HUES64 (cell line): ENCODE measurements at regions not wholly inside any gene's neighbourhood (a gene's known extent, or its start where the extent isn't known, plus 50 kb on each side); places are given as distances from the start of the nearest gene placed in this dataset.

ENCODE experiments used
- H3K27ac ChIP-seq: 2 replicates; pipeline ENCODE4 v1.7.0; 2013; ENCODE audit warnings: low read depth, low read length, inconsistent platforms
- H3K27me3 ChIP-seq: 2 replicates; pipeline ENCODE4 v1.6.1; 2013; ENCODE audit warnings: mild to moderate bottlenecking, low read length; ENCODE audit not compliant: insufficient read depth
- H3K36me3 ChIP-seq: 2 replicates; pipeline ENCODE4 v1.6.1; 2013; ENCODE audit warnings: mild to moderate bottlenecking, low read length; ENCODE audit not compliant: insufficient read depth
- H3K4me1 ChIP-seq: 2 replicates; pipeline ENCODE4 v1.6.1; 2013; ENCODE audit warnings: mild to moderate bottlenecking, low read length, moderate library complexity; ENCODE audit not compliant: insufficient read depth
- H3K4me3 ChIP-seq: 2 replicates; pipeline ENCODE4 v1.5.1; 2013; ENCODE audit warnings: mild to moderate bottlenecking, low read length, moderate library complexity
- H3K9ac ChIP-seq: 2 replicates; pipeline ENCODE4 v1.6.1; 2013; ENCODE audit warnings: mild to moderate bottlenecking, low read depth, low read length
- H3K9me3 ChIP-seq: 2 replicates; pipeline ENCODE4 v1.6.1; 2013; ENCODE audit warnings: low read depth, low read length; ENCODE audit not compliant: insufficient read depth
- WGBS: fragments of 150-250, 120-280 bp; methylation state at CpG from one replicate; pipeline ENCODE4 v1.1.7; 2013; ENCODE audit warnings: missing lambda C conversion rate; 5-methylcytosine and 5-hydroxymethylcytosine counted together

DNA sequence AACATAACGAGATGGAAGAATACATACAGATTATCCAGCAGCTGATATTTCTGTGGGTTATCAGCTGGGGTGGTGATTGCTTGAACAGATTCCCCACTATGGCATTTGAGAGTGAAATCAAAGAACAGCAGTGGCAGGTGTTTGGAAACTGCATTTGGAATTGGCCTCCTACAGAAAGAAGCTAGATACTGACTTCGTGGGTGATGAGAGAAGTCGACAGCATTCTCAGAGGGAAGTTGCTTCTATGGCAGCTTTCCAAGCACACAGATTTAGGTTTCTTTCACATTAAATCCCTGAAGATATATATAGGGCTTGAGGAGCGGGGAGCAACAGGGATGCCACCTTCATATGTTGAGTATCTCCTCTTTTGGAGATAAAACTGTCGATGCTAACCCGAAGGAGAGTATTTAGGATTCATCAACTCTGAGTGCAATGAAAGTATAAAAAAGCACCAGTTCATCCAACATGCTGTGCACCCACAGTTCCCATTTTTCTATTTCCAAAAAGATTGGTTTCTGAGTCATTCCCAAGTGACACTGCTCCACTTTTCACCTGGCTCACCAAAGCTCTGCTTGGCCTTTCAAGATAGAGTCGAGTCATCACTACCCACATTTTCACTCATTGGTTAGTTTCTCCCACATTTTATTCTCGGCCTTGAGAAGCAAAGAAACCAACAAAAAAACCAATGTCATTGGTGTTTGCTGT is 579.8 kb upstream of the SUCLG2 start:
- no peak overlapping the region for H3K4me3 ChIP-seq
- WGBS: 90% methylated on average over 8 of the region's 8 CpGs
- no peak overlapping the region for H3K27ac ChIP-seq
- no peaks in the 10 kb centered on the region for H3K9me3 ChIP-seq
- no peaks in the 10 kb centered on the region for H3K4me1 ChIP-seq
- no peak overlapping the region for H3K9ac ChIP-seq
- H3K36me3 ChIP-seq: no peaks in the 10 kb centered on the region
- H3K27me3 ChIP-seq: no peaks in the 10 kb centered on the region

- Histone ChIP-seq H3K27ac (no peak overlapping the region), H3K9ac (no peak overlapping the region), H3K4me3 (no peak overlapping the region), H3K9me3 (no peaks in the 10 kb centered on the region), H3K4me1 (no peaks in the 10 kb centered on the region), H3K36me3 (no peaks in the 10 kb centered on the region), H3K27me3 (no peaks in the 10 kb centered on the region)
- 96% methylated on average over 1 of the region's 1 CpG for WGBS
Observed at GRCh38 chr3:68228856-68229255, 574.4 kb upstream of the SUCLG2 start.

DNA sequence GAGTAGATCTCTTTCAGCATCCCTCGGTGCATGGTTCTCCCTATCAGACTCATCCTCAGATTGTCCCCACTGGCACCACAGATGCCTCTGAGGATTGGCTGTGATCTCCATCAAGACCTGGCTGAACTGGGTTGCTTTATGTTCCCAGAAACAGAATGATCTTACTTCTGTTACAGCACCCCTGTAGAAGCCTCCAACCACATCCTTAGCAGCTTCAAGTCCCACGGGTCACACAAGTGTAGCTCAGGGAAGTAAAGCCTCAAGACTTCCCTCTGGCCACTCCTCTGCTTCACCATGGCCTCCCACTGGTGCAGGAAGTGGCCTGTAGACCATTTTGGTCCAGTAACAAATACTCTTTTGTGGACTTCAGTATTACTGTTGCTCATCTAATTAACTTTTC is 566.4 kb upstream of the SUCLG2 start:
- Histone ChIP-seq H3K4me3 (no peak overlapping the region), H3K27ac (no peak overlapping the region), H3K27me3 (no peaks in the 10 kb centered on the region), H3K9me3 (no peaks in the 10 kb centered on the region), H3K4me1 (no peaks in the 10 kb centered on the region), H3K9ac (no peak overlapping the region), H3K36me3 (no peaks in the 10 kb centered on the region)
- 93% methylated on average over 2 of the region's 2 CpGs for WGBS

DNA sequence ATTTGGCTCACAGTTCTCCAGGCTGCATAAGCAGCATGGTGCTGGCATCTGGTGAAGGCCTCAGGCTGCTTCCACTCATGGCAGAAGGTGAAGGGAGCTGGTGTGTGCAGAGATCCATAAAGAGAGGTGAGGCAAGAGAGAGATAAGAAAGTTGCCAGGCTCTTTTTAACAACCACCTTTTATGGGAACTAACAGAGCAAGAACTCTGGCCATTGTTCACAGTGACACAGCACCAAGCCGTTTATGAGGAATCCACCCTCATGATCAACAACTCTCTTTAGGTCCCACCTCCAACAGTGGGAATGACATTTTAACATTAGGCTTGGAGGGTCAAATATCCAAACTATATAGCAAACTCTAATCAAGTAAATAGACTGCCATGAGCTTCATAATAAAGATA is 557.2 kb upstream of the SUCLG2 start:
- 90% methylated on average over 1 of the region's 1 CpG for WGBS
- no peak overlapping the region for H3K27ac ChIP-seq
- H3K4me1 ChIP-seq: no peaks in the 10 kb centered on the region
- H3K9ac ChIP-seq: no peak overlapping the region
- no peak overlapping the region for H3K4me3 ChIP-seq
- H3K9me3 ChIP-seq: no peaks in the 10 kb centered on the region
- no peaks in the 10 kb centered on the region for H3K36me3 ChIP-seq
- no peaks in the 10 kb centered on the region for H3K27me3 ChIP-seq

DNA sequence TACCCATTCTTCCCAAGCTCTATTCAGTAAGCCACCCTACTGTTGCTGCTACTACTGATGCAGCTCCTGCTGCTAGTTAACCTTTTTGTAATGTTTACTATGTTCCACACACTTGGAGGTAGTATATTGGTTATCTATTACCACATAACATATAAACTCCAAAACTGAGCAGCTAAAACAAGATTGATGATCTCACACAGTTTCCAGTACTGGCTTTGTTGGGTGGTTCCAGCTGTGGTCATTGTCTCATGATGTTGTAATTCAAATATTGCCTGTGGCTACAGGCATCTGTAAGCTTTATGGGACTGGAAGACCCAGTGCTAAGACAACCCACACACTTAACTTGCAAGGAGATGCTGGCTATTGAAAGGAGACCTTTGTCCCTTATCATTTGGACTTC is 556.2 kb upstream of the SUCLG2 start:
- H3K9ac ChIP-seq: no peak overlapping the region
- H3K4me3 ChIP-seq: no peak overlapping the region
- H3K27me3 ChIP-seq: no peaks in the 10 kb centered on the region
- no peak overlapping the region for H3K27ac ChIP-seq
- no peaks in the 10 kb centered on the region for H3K4me1 ChIP-seq
- no peaks in the 10 kb centered on the region for H3K9me3 ChIP-seq
- no peaks in the 10 kb centered on the region for H3K36me3 ChIP-seq

DNA sequence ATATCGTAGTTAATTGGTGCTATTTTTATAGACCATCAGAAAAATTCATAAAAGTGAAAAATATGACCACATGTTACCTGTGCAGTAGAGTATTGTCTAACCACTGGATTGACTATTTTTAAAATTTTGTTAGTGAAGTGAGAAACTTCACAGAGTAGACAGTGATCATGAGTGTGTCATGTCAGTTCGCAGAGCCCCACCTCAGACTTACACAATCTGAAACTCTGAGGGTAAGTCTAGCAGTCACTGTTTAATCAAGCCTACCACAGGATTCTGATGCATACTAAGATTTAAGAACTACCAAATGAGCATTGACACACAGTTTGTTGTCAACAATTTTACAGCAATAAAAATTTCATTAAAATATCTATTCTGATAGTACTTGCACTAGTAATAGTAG is 552.9 kb upstream of the SUCLG2 start:
- Histone ChIP-seq H3K4me3 (no peak overlapping the region), H3K9ac (no peak overlapping the region)
- 100% methylated on average over 1 of the region's 2 CpGs for WGBS

GRCh38 chr3:68206524-68207117 is 552.2 kb upstream of the SUCLG2 start:
- Histone ChIP-seq H3K36me3 (no peaks in the 10 kb centered on the region), H3K4me1 (no peaks in the 10 kb centered on the region), H3K9ac (no peak overlapping the region), H3K27me3 (no peaks in the 10 kb centered on the region), H3K4me3 (no peak overlapping the region), H3K27ac (no peak overlapping the region), H3K9me3 (peaks cover 5% of the 10 kb centered on the region; the same call in 1 of the 2 replicates)
- WGBS: 92% methylated on average over 3 of the region's 3 CpGs

More for the DNA sequence above, 552.9 kb upstream of the SUCLG2 start:
- Histone ChIP-seq H3K4me1 (no peaks in the 10 kb centered on the region), H3K9me3 (peaks cover 5% of the 10 kb centered on the region; the same call in 1 of the 2 replicates), H3K36me3 (no peaks in the 10 kb centered on the region), H3K27ac (no peak overlapping the region), H3K27me3 (no peaks in the 10 kb centered on the region)

- H3K9ac ChIP-seq: no peak overlapping the region
- WGBS: 95% methylated on average over 1 of the region's 1 CpG
- H3K4me1 ChIP-seq: no peaks in the 10 kb centered on the region
- no peaks in the 10 kb centered on the region for H3K27me3 ChIP-seq
- H3K4me3 ChIP-seq: no peak overlapping the region
- H3K27ac ChIP-seq: no peak overlapping the region
- H3K9me3 ChIP-seq: no peaks in the 10 kb centered on the region
- no peaks in the 10 kb centered on the region for H3K36me3 ChIP-seq
Observed at GRCh38 chr3:68186733-68187132, 532.3 kb upstream of the SUCLG2 start.

GRCh38 chr3:68176600-68176999 is 522.2 kb upstream of the SUCLG2 start:
- H3K9ac ChIP-seq: no peak overlapping the region
- 93% methylated on average over 1 of the region's 1 CpG for WGBS
- peaks cover 34% of the 10 kb centered on the region for H3K9me3 ChIP-seq
- no peaks in the 10 kb centered on the region for H3K27me3 ChIP-seq
- H3K36me3 ChIP-seq: no peaks in the 10 kb centered on the region
- no peak overlapping the region for H3K4me3 ChIP-seq
- H3K27ac ChIP-seq: no peak overlapping the region
- H3K4me1 ChIP-seq: no peaks in the 10 kb centered on the region

GRCh38 chr3:68173012-68173634 is 518.7 kb upstream of the SUCLG2 start:
- no peak overlapping the region for H3K4me3 ChIP-seq
- H3K27me3 ChIP-seq: no peaks in the 10 kb centered on the region
- no CpG with 5 or more reads among the region's 3 CpGs for WGBS
- no peaks in the 10 kb centered on the region for H3K36me3 ChIP-seq
- no peak overlapping the region for H3K27ac ChIP-seq
- H3K9me3 ChIP-seq: peaks cover 51% of the 10 kb centered on the region
- H3K9ac ChIP-seq: no peak overlapping the region
- no peaks in the 10 kb centered on the region for H3K4me1 ChIP-seq

GRCh38 chr3:68172039-68172438 is 517.6 kb upstream of the SUCLG2 start:
- Histone ChIP-seq H3K27me3 (no peaks in the 10 kb centered on the region), H3K9ac (no peak overlapping the region), H3K9me3 (peaks cover 51% of the 10 kb centered on the region), H3K4me1 (no peaks in the 10 kb centered on the region), H3K4me3 (no peak overlapping the region), H3K36me3 (no peaks in the 10 kb centered on the region), H3K27ac (no peak overlapping the region)
- 86% methylated on average over 2 of the region's 2 CpGs for WGBS
